HPDE6-E6E7 (cell line): ENCODE measurements at regions not wholly inside any gene's neighbourhood (a gene's known extent, or its start where the extent isn't known, plus 50 kb on each side); places are given as distances from the start of the nearest gene placed in this dataset.
"Not testable (repeated sequence)": the region's sequence is repeated elsewhere in the genome, so short reads cannot be mapped to it uniquely, and the experiment has no call there.

ENCODE experiments used
- DNase-seq: peaks from one replicate; pipeline ENCODE4 v3.0.0; 2011; ENCODE audit warnings: missing footprints; ENCODE audit errors: extremely low spot score

DNA sequence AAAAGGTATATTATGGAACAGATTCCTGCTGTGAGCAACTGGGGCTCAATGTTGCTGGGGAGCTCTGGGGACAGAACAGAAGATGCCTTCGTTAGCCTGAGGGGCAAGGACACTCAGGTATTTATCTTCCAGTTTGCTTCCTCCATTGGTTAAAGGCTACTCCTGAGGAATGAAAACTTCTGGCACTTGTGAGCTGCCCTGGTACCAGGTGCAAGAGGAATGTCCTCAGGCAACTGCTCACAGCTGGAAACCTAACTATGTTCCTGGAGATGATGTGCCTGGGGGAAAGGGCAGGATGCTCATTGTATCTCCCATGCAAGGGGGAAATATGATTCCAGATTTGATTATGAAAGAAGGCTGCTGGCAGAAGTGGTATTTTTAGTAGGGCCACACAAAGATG is 54.0 kb upstream of the BBX start:
- DNase-seq = no peak

DNA sequence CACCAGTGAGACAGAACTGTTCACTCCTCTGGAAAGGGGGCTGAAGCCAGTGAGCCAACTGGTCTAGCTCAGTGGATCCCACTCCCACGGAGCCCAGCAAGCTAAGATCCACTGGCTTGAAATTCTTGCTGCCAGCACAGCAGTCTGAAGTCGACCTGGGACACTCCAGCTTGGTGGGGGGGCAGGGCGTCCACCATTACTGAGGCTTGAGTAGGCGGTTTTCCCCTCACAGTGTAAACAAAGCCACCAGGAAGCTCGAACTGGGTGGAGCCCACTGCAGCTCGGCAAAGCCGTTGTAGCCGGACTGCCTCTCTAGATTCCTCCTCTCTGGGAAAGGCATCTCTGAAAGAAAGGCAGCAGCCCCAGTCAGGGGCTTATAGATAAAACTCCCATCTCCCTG is 52.3 kb upstream of the BBX start:
- DNase-seq = not testable (repeated sequence)
